ENCODE measurements at regions not wholly inside any gene's neighbourhood (a gene's known extent, or its start where the extent isn't known, plus 50 kb on each side); places are given as distances from the start of the nearest gene placed in this dataset.

- DNase-seq, result no peak
Observed at GRCh38 chr15:62756995-62757360, 285.6 kb upstream of the TPM1 start.

GRCh38 chr15:62757535-62757934 lies 285.0 kb upstream of the TPM1 start:
- DNase-seq, result no peak

DNA sequence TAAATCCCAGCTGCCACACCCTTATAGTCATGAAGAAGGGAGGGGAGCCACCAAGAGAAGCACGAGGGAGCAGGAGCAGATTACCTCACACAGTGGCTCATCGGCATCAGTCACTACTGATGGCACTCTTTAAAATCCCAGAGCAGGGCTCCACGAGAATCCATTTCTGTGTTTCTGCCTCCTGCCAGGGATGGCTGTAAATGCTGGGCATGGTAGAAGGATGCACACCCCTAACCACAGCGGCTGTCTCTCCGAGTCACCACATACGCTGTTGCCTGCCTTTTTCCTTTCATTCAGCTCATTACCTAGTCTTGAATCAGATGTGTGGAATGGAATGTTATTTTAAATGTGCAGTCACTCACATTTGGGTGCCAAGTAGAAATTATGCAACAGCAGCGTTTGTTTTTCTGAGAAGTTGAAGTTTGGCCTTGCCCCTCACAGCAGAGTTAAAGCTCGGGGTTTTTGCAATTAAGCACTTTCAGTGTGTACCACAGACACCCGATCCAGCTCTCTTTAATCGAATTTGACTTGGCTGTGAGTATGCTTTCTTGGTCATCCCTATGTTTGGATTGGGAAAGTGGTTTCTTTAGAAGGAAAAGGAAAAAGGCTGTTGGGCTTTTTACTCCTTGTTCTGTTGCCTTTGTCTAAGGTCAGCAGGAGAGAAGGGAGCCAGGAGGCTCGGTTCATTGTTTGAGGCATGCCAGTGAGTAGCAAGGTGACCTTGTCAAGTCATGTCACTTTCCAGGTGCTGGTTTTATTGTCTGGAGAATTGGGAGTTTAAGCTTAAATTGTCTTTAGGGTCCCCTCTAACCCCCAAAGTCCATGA lies 284.2 kb upstream of the TPM1 start:
- DNase-seq, result no peak

DNA sequence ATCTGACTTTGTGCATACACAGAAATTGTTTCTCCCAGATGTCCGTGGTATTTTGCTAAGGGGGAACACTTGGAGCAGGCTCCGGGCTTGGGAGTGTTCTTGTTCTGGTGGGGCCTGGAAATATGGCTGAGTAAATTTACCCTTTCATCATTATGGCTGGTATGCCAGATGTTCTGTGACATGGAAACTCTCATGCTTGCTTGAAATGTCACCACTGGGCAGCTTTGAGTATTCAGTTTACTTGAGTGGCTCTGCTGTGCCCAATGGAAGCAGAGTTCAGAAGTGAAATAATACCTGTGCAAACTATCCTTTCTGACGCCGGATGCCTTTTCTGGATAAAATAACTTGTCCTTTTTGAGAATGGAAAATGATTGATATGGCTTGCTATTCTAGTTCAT lies 283.6 kb upstream of the TPM1 start:
- DNase-seq, result no peak

DNA sequence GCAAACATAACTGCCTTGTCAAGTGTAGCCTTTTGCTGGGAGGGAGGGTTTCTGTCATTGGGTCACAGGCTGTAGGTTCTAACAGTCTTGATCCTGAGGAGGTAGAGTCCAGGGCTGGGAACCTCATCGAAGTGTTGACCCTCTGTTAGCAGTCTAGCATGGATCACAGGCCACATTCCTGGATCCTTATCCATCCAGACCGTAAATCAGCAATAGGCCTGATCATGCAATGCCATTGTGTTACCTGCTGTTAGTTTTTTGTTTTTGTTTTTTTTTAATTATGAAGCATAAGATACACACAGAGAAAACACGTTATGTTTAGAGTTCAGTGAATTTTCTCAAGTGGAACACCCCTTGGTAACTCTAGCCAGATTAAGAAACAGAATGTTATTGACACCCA lies 282.0 kb upstream of the TPM1 start:
- DNase-seq, result no peak

DNA sequence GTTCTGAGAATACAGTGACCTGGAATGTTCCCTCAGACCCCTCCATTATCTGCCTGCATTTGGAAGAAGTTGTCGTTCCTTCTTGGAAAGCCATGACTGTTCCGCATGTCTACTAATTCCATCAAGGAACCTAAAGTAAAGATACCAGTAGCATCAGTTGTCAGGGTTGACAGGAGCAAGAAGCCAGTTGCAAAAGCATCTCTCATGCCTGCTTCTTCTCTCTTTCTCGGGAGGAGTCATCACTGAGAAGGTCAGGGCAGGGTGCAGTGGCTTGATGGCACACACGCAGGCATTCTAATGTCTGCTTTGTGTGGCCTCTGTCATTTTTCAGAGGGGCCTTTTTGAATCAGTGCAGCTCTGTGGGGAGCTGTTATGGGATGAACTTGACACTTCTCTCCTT lies 276.6 kb upstream of the TPM1 start:
- no peak for DNase-seq

GRCh38 chr15:62766599-62766998 lies 275.9 kb upstream of the TPM1 start:
- no peak for DNase-seq

DNA sequence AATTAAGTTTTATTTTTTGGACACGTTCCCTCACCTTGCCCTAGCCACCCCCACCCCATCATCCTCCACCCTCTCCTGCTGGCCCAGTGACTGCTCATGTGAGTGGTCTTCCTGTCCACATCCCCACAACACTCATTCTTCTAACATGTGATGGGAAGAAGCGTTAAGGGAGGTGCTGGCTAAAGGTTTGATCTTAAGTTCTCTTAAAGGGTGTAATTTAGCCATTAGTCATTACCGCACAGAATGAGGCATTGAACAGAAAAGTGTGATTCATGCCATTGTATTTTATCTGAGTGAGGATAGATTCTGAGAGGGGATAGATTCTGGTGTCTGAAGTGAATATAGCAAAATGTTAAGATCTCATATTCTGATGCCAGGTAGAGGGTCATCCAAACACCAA lies 272.9 kb upstream of the TPM1 start:
- no peak for DNase-seq

- DNase-seq, result no peak
Observed at GRCh38 chr15:62770111-62770660, 272.4 kb upstream of the TPM1 start.

DNA sequence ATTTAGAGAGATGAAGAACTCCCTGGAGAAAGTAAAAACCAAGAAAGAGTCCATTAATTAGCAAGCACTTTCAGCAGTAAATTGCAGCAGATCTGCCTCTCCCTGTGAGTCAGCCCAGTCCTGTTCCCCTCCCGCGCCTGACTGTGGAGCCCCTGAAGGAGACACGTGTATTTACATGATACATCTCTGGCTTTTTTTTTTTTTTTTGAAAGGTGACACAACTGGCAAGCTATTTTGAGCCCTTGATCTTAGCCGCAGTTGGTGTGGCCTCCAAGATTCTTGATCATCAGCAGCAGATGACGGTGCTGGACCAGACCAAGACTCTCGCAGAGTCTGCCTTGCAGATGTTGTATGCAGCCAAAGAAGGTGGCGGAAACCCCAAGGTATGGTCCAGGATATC lies 271.8 kb upstream of the TPM1 start:
- DNase-seq, result no peak

GRCh38 chr15:62771234-62771633 lies 271.3 kb upstream of the TPM1 start:
- no peak for DNase-seq

GRCh38 chr15:62773369-62774165 lies 269.0 kb upstream of the TPM1 start:
- DNase-seq, result no peak

DNA sequence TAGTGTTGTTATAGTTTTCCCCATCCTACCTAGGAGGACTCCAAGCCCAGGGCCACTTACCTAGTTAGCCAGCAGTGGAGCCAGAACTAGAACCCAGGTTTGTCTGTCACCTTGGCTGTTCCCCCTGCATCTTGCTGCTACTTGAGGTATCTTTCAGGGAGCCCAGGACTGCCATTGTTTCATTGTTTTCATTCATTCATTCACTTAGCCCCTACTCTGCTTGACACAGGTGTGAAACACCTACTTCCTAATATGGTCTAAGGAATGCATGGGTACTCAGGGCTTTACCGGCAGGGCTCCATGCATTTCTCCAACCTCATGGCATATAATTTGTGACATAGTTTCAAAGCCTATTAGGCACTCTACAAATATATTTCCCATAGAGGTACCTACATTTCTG lies 266.6 kb upstream of the TPM1 start:
- DNase-seq, result no peak

GRCh38 chr15:62777671-62778070 lies 264.9 kb upstream of the TPM1 start:
- no peak for DNase-seq

DNA sequence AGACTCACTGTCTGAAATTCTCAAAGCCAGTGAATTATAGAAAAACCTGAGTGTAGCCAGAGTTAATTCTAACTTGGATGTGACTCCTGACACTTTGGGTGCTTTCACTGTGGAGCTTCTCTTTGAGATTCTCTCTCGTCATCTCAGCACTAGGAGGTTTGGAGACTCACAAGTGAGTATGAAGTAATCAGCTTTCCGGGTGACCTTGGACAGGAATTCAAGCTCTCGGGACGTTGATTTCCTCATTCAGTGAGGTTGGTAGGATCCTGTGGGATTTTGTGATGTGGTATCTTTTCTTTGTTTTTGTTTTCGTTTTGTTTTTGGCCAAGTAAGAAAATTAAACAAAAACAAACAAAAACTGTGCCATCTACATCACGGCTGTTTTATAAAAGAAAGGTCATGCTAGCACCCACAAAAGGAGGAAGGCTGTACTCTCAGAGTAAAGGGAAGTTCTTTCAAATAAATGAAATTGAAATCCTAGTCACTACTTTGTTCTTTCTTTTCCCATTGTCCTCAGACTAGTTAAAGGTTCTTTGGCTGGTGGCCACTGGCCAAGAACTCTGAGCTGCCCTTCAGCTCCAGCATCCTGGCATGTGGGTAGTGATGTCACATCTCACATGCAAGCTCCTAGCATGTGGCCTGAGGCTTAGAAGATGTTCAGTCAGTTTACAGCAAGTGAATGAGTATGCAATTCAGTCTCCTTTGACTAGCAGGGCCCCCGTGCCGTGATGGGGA lies 263.3 kb upstream of the TPM1 start:
- no peak for DNase-seq

DNA sequence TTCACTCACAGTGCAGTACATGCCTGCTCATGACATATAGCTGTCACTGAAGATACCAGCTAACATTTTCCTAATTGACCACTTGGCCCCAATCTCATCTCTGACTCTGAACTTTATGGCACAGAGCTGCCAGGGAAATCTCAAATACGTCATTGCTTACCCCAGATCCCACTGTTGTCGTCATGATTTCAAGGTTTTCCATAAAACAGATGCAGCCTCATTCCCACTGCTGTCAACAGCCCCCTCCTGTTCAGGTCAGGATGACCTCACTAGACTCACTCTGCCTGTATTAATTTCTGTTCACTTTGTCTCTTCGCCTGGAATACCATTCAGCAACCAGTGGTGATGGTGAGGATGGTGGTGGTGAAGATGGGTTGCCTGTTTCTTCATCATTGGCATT lies 262.6 kb upstream of the TPM1 start:
- no peak for DNase-seq

GRCh38 chr15:62781081-62781497 lies 261.5 kb upstream of the TPM1 start:
- DNase-seq, result no peak

DNA sequence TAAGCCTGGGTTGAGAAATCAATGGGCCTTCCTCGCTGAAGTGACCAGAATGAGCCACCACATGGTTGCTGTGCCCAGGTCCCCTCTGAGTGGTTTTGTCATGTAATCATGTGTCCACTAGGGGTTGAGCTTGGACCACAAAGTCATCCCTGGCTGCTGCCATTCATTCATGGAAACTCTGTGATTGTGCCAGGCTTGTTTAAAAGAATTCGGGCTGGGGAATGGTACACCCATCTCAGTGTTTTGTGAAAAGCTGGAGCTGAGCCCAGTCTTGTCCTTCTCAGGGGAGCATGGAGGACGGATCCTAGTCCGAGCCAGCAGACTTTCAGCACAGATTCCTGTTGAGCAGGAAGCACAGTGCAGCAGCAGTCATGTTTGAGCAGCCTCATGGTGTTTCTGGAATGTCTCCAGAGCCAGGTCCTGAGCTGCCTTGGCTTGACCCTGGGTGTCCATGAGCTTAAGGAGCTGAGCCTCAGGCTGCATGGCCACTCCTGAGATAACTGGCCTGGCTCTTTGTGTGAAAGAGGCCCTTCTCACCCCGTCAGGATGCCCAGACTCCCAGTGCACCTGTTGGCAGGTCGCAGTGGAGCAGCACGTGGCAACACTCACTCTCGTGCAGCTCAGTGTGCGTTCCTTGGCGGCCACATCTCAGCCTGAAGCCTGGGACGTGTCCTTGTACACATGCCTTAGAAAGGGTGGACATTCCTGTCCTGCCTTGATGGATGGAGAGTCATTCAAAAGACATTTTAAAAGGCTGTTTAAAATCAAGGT lies 260.3 kb upstream of the TPM1 start:
- peak; percentile 0 for DNase-seq

GRCh38 chr15:62782896-62783295 lies 259.7 kb upstream of the TPM1 start:
- DNase-seq, result no peak

- no peak for DNase-seq
Observed at GRCh38 chr15:62783303-62783957, 259.1 kb upstream of the TPM1 start.

- DNase-seq, result no peak
Observed at GRCh38 chr15:62785881-62786828, 256.4 kb upstream of the TPM1 start.

Measured in DMS79 treated with DMSO at 0.1 percent for 48 hours (cell line).